Mesenchymal stem cell (in vitro differentiated cells and primary cell): ENCODE measurements at regions not wholly inside any gene's neighbourhood (a gene's known extent, or its start where the extent isn't known, plus 50 kb on each side); places are given as distances from the start of the nearest gene placed in this dataset.

Experiments
- DNase-seq: peaks from one replicate; pipeline ENCODE4 v3.0.0-alpha.2; 2013
- H2AFZ ChIP-seq: one replicate; pipeline ENCODE4 v1.6.1; 2013; ENCODE audit warnings: low read depth, mild to moderate bottlenecking, control low read depth, inconsistent platforms, low read length, moderate library complexity
- H2AK5ac ChIP-seq: 2 replicates; pipeline ENCODE4 v1.6.1; 2013; ENCODE audit warnings: low read length, moderate library complexity, mild to moderate bottlenecking, inconsistent platforms; ENCODE audit not compliant: severe bottlenecking
- H2BK120ac ChIP-seq: one replicate; pipeline ENCODE4 v1.6.1; 2013; ENCODE audit warnings: low read depth, mild to moderate bottlenecking, inconsistent platforms, low read length, moderate library complexity
- H2BK12ac ChIP-seq, 2 experiments: one replicate each; pipeline ENCODE4 v1.6.1; 2013; ENCODE audit warnings: inconsistent platforms in 2 of 2, low read length in 2 of 2, mild to moderate bottlenecking in 2 of 2, moderate library complexity in 2 of 2, control low read depth in 1 of 2
- H2BK15ac ChIP-seq: one replicate; pipeline ENCODE4 v1.6.1; 2013; ENCODE audit warnings: mild to moderate bottlenecking, low read depth, inconsistent platforms; ENCODE audit not compliant: poor library complexity, severe bottlenecking
- H2BK5ac ChIP-seq: 2 replicates; pipeline ENCODE4 v1.6.1; 2013; ENCODE audit warnings: low read depth, mild to moderate bottlenecking, low read length, control low read depth, inconsistent platforms; ENCODE audit not compliant: poor library complexity, severe bottlenecking
- H3K14ac ChIP-seq, 2 experiments: one replicate each; pipeline ENCODE4 v1.6.1; 2013; ENCODE audit warnings: inconsistent platforms in 2 of 2, low read length in 2 of 2, control low read depth in 1 of 2, mild to moderate bottlenecking in 1 of 2, moderate library complexity in 1 of 2
- H3K18ac ChIP-seq, 2 experiments: one replicate each; pipeline ENCODE4 v1.6.1; 2013; ENCODE audit warnings: inconsistent platforms in 2 of 2, low read length in 2 of 2, control low read depth in 1 of 2, low read depth in 1 of 2, mild to moderate bottlenecking in 1 of 2
- H3K23ac ChIP-seq, 2 experiments: one replicate each; pipeline ENCODE4 v1.6.1; 2013; ENCODE audit warnings: inconsistent platforms in 2 of 2, low read length in 2 of 2, mild to moderate bottlenecking in 2 of 2, moderate library complexity in 2 of 2, control low read depth in 1 of 2
- H3K27ac ChIP-seq: 2 replicates; pipeline ENCODE4 v1.5.1; 2013; ENCODE audit warnings: mild to moderate bottlenecking, moderate library complexity, low read length, control low read depth, inconsistent platforms; ENCODE audit not compliant: poor library complexity, severe bottlenecking
- H3K27me3 ChIP-seq, 2 experiments: 2 replicates each; pipeline versions ENCODE4 v1.6.1 to v1.7.0; 2013; ENCODE audit warnings: low read length in 2 of 2, mild to moderate bottlenecking in 2 of 2, moderate library complexity in 2 of 2, control low read depth in 1 of 2, inconsistent platforms in 1 of 2; ENCODE audit not compliant: control insufficient read depth in 1 of 2, insufficient read depth in 1 of 2
- H3K36me3 ChIP-seq, 2 experiments: 2 replicates each; pipeline versions ENCODE4 v1.6.1 to v1.7.0; 2013; ENCODE audit warnings: low read length in 2 of 2, control low read depth in 1 of 2, inconsistent platforms in 1 of 2, low read depth in 1 of 2, mild to moderate bottlenecking in 1 of 2; ENCODE audit not compliant: insufficient read depth in 2 of 2, control insufficient read depth in 1 of 2
- H3K4ac ChIP-seq, 2 experiments: one replicate each; pipeline ENCODE4 v1.6.1; 2013; ENCODE audit warnings: inconsistent platforms in 2 of 2, low read length in 2 of 2, mild to moderate bottlenecking in 2 of 2, moderate library complexity in 2 of 2, control low read depth in 1 of 2, low read depth in 1 of 2
- H3K4me1 ChIP-seq: 2 replicates; pipeline ENCODE4 v1.6.1; 2013; ENCODE audit warnings: low read depth, low read length, control low read depth; ENCODE audit not compliant: control insufficient read depth, insufficient read depth
- H3K4me2 ChIP-seq: 2 replicates; pipeline ENCODE4 v1.6.1; 2013; ENCODE audit warnings: low read length, mild to moderate bottlenecking, inconsistent platforms; ENCODE audit not compliant: poor library complexity, severe bottlenecking
- H3K4me3 ChIP-seq, 2 experiments: 2 replicates each; pipeline versions ENCODE4 v1.5.1 to v1.7.0; 2013; ENCODE audit warnings: low read length in 2 of 2, mild to moderate bottlenecking in 2 of 2, control low read depth in 1 of 2, low read depth in 1 of 2; ENCODE audit not compliant: insufficient read depth in 1 of 2
- H3K79me1 ChIP-seq: replicated peaks from 2 replicates; pipeline ENCODE4 v1.6.1; 2013; ENCODE audit warnings: mild to moderate bottlenecking, control low read depth, low read length, inconsistent platforms; ENCODE audit not compliant: poor library complexity, severe bottlenecking
- H3K9ac ChIP-seq: 2 replicates; pipeline ENCODE4 v1.7.0; 2013; ENCODE audit warnings: mild to moderate bottlenecking, low read length, moderate library complexity
- H3K9me3 ChIP-seq: 2 replicates; pipeline ENCODE4 v1.7.0; 2013; ENCODE audit warnings: mild to moderate bottlenecking, low read length; ENCODE audit not compliant: control insufficient read depth
- H4K8ac ChIP-seq: one replicate; pipeline ENCODE4 v1.6.1; 2013; ENCODE audit warnings: inconsistent platforms, mild to moderate bottlenecking, low read length, moderate library complexity
- H4K91ac ChIP-seq: one replicate; pipeline ENCODE4 v1.6.1; 2013; ENCODE audit warnings: mild to moderate bottlenecking, low read length, inconsistent platforms
- WGBS: methylation state at CpG from one replicate; pipeline ENCODE4 v1.1.7; 2013; ENCODE audit warnings: mixed read lengths; 5-methylcytosine and 5-hydroxymethylcytosine counted together

- Histone ChIP-seq H4K8ac (no peak overlapping the region), H2BK12ac (no peak overlapping the region), H2BK15ac (no peak overlapping the region), H3K18ac (no peak overlapping the region), H3K9ac (no peak overlapping the region), H3K27me3 (no peaks in the 10 kb centered on the region), H3K4me3 (no peak overlapping the region), H3K9me3 (no peaks in the 10 kb centered on the region), H4K91ac (no peak overlapping the region), H3K27ac (no peak overlapping the region), H2AK5ac (no peak overlapping the region), H3K4me1 (no peaks in the 10 kb centered on the region), H3K4me2 (no peak overlapping the region), H2AFZ (no peak overlapping the region), H3K14ac (no peak overlapping the region), H3K79me1 (no peaks in the 10 kb centered on the region), H3K4ac (no peak overlapping the region), H3K23ac (no peak overlapping the region), H2BK5ac (no peak overlapping the region), H3K36me3 (no peaks in the 10 kb centered on the region), H2BK120ac (no peak overlapping the region)
- DNase-seq = no peak
- 86% methylated on average over 1 of the region's 2 CpGs for WGBS
Measured at GRCh38 chr3:61311044-61311443, 59.8 kb upstream of the FHIT start.

GRCh38 chr3:61315871-61316270 is 64.6 kb upstream of the FHIT start:
- Histone ChIP-seq H3K27ac (no peak overlapping the region), H2BK15ac (no peak overlapping the region), H3K23ac (no peak overlapping the region), H3K4ac (no peak overlapping the region), H2BK12ac (no peak overlapping the region), H3K27me3 (no peaks in the 10 kb centered on the region), H2BK120ac (no peak overlapping the region), H3K79me1 (no peaks in the 10 kb centered on the region), H3K18ac (no peak overlapping the region), H3K4me1 (no peaks in the 10 kb centered on the region), H3K36me3 (no peaks in the 10 kb centered on the region), H4K91ac (no peak overlapping the region), H2BK5ac (no peak overlapping the region), H2AK5ac (no peak overlapping the region), H3K9ac (no peak overlapping the region), H2AFZ (no peak overlapping the region), H4K8ac (no peak overlapping the region), H3K14ac (no peak overlapping the region), H3K9me3 (no peaks in the 10 kb centered on the region), H3K4me2 (no peak overlapping the region), H3K4me3 (no peak overlapping the region)
- 49% methylated on average over 3 of the region's 3 CpGs for WGBS
- DNase-seq = peak; percentile 2

GRCh38 chr3:61323094-61323493 is 71.8 kb upstream of the FHIT start:
- Histone ChIP-seq H3K79me1 (no peaks in the 10 kb centered on the region), H2BK120ac (no peak overlapping the region), H4K91ac (no peak overlapping the region)

GRCh38 chr3:61331929-61332552 is 80.8 kb upstream of the FHIT start:
- Histone ChIP-seq H3K14ac (no peak overlapping the region), H4K91ac (no peak overlapping the region), H3K79me1 (no peaks in the 10 kb centered on the region), H3K18ac (no peak overlapping the region), H4K8ac (no peak overlapping the region), H3K23ac (no peak overlapping the region), H2BK12ac (no peak overlapping the region), H3K36me3 (no peaks in the 10 kb centered on the region), H2AK5ac (no peak overlapping the region), H3K27me3 (no peaks in the 10 kb centered on the region), H3K4me3 (no peak overlapping the region), H2BK15ac (no peak overlapping the region), H2BK5ac (no peak overlapping the region), H2BK120ac (no peak overlapping the region), H2AFZ (no peak overlapping the region), H3K27ac (no peak overlapping the region), H3K4me2 (no peak overlapping the region), H3K9ac (no peak overlapping the region), H3K9me3 (no peaks in the 10 kb centered on the region), H3K4ac (no peak overlapping the region), H3K4me1 (no peaks in the 10 kb centered on the region)
- WGBS = 85% methylated on average over 5 of the region's 5 CpGs
- no peak for DNase-seq

More at GRCh38 chr3:61323094-61323493, 71.8 kb upstream of the FHIT start:
- H3K23ac ChIP-seq = no peak overlapping the region
- no peak overlapping the region for H3K4me2 ChIP-seq
- H3K9me3 ChIP-seq = no peaks in the 10 kb centered on the region
- no peak overlapping the region for H2AFZ ChIP-seq
- no peak overlapping the region for H2BK12ac ChIP-seq
- H2AK5ac ChIP-seq = no peak overlapping the region
- no peak overlapping the region for H3K14ac ChIP-seq
- no CpG with 5 or more reads among the region's 3 CpGs for WGBS
- peaks cover 0 to 3% of the 10 kb centered on the region in 2 experiments for H3K27me3 ChIP-seq
- H3K4ac ChIP-seq = no peak overlapping the region
- H2BK5ac ChIP-seq = no peak overlapping the region
- no peak overlapping the region for H2BK15ac ChIP-seq
- H3K18ac ChIP-seq = no peak overlapping the region
- no peaks in the 10 kb centered on the region for H3K36me3 ChIP-seq
- H4K8ac ChIP-seq = no peak overlapping the region
- H3K4me3 ChIP-seq = no peak overlapping the region
- no peak for DNase-seq
- no peak overlapping the region for H3K27ac ChIP-seq
- H3K4me1 ChIP-seq = no peaks in the 10 kb centered on the region
- no peak overlapping the region for H3K9ac ChIP-seq
